GM12864 (cell line): ENCODE measurements at regions not wholly inside any gene's neighbourhood (a gene's known extent, or its start where the extent isn't known, plus 50 kb on each side); places are given as distances from the start of the nearest gene placed in this dataset.

Source experiments
- DNase-seq: peaks from one replicate; pipeline ENCODE4 v3.0.0-alpha.2; 2011; ENCODE audit warnings: low read depth
- H3K4me3 ChIP-seq: 2 replicates; pipeline ENCODE4 v1.5.1; 2011; ENCODE audit warnings: mild to moderate bottlenecking, low read depth, low read length, control low read depth
- TF ChIP-seq, protein P1 (sequence below): IDR thresholded peaks from 2 replicates; pipeline ENCODE4 v1.5.1; 2011; ENCODE audit warnings: low read depth, mild to moderate bottlenecking, moderate library complexity, low read length, control low read depth, inconsistent platforms; ENCODE audit errors: missing control alignments

DNA sequence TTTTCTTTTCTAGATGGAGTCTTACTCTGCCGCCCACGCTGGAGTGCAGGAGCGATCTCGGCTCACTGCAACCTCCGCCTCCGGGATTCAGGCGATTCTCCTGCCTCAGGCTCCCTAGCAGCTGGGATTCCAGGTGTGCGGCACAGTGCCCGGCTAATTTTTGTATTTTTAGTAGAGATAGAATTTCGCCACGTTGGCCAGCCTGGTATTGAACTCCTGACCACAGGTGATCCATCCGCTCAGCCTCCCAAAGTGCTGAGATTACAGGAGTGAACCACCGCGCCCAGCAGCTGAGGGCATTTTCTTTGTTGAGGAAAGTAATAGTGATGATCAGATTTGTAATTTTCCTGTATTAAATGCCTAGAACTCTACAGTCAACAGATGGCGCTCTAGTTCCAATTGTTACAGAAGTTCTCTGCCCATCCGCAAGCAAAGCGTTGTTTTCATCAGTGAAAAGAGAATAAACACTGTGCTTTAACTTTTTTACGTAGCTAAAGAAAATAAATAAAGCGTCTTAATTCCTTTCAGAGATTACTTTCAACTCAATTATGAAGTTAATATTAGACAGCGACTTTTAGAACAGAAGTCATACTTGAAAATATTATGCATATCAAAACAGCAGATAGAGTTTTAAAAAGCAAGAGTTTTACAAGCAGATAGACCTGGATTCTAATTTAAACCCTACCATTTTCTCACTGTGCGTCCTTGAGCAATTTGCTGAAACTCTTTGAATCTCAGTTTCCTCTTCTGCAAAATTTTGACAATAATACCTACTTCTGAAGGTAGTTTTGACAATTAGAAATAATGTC is 335.1 kb downstream of the DUSP6 start:
- no peak overlapping the region for H3K4me3 ChIP-seq
- no peak for DNase-seq
- TF ChIP-seq, protein P1, sequence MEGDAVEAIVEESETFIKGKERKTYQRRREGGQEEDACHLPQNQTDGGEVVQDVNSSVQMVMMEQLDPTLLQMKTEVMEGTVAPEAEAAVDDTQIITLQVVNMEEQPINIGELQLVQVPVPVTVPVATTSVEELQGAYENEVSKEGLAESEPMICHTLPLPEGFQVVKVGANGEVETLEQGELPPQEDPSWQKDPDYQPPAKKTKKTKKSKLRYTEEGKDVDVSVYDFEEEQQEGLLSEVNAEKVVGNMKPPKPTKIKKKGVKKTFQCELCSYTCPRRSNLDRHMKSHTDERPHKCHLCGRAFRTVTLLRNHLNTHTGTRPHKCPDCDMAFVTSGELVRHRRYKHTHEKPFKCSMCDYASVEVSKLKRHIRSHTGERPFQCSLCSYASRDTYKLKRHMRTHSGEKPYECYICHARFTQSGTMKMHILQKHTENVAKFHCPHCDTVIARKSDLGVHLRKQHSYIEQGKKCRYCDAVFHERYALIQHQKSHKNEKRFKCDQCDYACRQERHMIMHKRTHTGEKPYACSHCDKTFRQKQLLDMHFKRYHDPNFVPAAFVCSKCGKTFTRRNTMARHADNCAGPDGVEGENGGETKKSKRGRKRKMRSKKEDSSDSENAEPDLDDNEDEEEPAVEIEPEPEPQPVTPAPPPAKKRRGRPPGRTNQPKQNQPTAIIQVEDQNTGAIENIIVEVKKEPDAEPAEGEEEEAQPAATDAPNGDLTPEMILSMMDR, result peak; percentile 64

- TF ChIP-seq, protein P1, result no peak
- no peak for DNase-seq
- H3K4me3 ChIP-seq, result no peak overlapping the region
These were observed 336.9 kb downstream of the DUSP6 start for GRCh38 chr12:89015419-89015818.

DNA sequence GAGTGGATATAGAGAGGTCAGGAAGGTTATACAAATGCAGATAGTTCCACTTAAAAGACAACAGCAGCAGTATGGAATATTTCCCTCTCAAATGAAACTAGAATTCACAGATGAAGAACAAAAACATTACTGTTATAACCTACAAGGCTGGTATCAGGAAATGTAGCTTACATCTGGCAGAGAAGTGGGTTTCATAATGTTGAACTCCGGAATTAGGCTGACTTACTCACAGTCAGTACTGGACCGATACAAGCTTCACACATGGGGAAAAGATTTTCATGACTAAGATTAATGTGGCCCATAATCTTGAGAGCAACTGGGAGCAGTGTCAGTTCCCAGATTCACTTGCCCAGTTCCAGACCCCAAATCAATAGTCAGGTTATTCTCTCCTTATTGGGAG is 353.9 kb downstream of the DUSP6 start:
- no peak overlapping the region for H3K4me3 ChIP-seq
- DNase-seq, result no peak
- TF ChIP-seq, protein P1, result no peak

DNA sequence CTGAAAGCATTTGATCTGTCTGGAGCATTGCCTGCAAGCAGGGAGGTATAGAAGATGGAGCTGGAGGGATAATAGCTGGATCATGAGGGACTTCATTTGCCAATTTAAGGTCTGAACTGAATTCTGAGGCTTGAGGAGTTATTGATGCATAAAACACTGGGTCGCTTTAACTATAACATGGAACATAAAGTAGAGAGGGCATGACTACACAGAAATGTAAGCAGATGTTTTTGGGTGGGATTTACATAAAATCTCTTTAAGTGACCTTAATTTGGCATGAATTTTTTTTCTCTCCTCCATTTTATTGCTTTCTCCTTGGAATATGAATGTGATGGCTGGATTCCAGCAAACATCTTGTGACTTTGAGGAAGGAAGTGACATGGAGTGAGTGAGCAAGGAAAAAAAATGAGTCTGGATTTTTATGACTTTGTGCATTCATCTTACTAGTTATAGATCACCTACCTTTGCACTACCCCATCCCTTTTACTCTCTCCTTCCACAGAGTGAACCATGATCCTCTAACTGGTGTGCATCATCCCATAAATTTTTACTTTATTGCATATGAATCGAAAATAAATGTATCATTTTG is 356.0 kb downstream of the DUSP6 start:
- no peak for DNase-seq
- TF ChIP-seq, protein P1, result no peak
- no peak overlapping the region for H3K4me3 ChIP-seq

GRCh38 chr12:88994971-88995370 is 357.3 kb downstream of the DUSP6 start:
- no peak overlapping the region for H3K4me3 ChIP-seq
- no peak for DNase-seq
- TF ChIP-seq, protein P1, result no peak

DNA sequence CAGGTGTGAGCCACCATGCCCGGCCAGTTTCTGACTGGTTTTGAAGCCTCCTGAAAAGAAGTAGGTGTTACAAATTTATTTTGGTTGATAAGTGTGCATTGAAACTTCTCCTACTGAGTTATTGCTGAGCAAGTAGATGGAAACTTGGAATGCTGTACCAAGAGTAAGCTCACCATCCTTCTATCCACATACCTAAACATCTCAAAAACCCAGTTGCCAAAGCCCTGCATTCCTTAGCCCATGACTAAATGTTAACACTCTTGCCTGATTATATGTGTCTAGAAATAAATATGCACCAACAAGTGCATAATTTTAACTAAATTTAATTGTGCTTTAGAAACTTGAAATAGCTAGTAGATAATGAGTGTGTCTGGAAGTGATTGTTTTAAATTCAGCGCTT is 357.8 kb downstream of the DUSP6 start:
- H3K4me3 ChIP-seq, result no peak overlapping the region
- TF ChIP-seq, protein P1, result no peak
- no peak for DNase-seq

DNA sequence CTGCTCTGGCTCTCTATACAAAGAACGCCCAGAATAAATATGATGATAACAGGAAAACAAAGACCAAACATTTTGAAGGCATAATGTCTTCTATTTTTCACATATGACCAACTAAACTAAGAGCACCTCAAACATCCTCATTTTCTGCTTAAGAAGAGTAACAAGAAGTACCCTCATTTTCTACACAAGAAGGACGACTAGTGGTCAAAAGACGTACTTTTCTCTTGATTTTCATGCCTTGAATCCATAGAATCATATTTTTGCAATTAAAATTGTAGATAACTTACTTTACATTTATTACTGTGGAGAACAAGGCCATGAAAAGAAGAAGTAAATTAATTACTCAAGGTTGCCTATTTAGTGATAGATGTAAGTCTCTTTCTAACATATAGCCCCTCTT is 358.6 kb downstream of the DUSP6 start:
- TF ChIP-seq, protein P1, result peak; percentile 28
- peak; percentile 4 for DNase-seq
- H3K4me3 ChIP-seq, result no peak overlapping the region
